ENCODE measurements at regions not wholly inside any gene's neighbourhood (a gene's known extent, or its start where the extent isn't known, plus 50 kb on each side); places are given as distances from the start of the nearest gene placed in this dataset.
"Not testable (repeated sequence)": the region's sequence is repeated elsewhere in the genome, so short reads cannot be mapped to it uniquely, and the experiment has no call there.

DNA sequence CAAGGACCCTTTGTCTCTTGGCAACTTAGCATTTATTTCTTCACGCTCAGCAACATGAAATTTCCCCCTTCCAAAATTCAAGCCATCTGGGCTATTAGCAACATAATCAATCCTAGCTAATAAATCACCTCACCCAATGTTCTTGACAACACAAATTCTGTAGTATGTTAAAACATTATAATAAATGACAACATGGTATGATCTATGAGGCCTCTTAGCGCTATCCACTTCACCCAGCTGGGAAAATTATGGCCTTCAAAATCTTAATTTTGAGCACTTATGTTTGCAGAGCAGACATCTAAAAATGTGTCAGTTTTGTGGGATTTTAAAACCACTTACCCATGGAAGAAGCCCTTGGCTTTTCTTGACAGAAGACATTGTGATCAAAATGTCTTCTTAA is 181.9 kb downstream of the HDGFL1 start:
- DNase-seq = no peak

DNA sequence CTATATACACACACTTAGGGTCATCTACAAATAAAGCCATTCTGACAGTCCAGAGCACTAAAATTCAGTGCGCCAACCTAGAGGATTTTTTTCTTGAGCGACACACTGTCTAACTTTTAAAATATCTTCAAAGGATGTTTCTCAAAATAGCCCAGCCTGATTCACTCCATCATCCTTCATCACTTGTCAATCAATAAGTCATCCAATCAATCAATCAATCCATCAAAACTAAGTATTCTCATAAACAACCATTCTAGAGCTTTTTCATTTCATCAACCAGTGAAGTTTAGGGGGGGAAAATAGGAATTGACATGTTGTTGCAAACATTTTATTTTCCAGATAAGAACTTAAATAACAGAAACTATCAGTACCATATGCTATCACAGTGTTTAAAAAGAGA is 183.2 kb downstream of the HDGFL1 start:
- DNase-seq = no peak

DNA sequence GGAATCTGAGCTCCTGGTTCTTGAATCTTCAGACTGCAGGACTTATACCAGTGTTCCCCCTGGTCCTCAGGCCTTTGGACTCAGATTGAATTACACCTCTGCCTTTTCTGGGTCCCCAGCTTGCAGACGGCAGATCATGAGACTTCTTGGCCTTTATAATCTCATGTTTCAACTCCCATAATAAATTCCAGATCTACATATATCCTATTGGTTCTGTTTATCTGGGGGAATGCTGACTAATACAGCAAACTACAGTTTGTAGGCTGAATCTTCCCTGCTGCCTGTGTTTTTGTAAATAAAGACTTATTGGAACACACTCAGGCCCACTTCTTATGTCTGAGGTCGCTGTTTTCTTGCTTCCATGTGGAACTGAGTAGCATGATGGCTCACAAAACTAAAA is 184.7 kb downstream of the HDGFL1 start:
- no peak for DNase-seq

DNA sequence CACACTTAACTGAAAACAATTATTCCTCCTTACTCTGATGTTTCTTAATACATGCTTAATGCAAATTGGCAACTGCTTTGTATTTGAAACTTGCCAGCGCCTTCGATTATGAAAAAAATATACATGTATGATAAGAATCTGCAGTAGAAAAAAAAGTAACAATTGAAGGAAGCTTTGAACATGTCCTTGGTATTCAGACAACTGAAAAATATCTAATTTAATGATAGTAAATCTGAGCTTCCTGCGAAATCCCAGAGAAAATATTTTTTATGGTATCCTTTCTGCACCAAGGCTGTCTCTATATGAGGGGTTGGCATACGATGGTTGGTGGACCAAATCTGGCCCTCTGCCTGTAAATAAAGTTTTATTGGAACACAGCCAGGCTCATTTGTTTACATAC is 186.2 kb downstream of the HDGFL1 start:
- no peak for DNase-seq

DNA sequence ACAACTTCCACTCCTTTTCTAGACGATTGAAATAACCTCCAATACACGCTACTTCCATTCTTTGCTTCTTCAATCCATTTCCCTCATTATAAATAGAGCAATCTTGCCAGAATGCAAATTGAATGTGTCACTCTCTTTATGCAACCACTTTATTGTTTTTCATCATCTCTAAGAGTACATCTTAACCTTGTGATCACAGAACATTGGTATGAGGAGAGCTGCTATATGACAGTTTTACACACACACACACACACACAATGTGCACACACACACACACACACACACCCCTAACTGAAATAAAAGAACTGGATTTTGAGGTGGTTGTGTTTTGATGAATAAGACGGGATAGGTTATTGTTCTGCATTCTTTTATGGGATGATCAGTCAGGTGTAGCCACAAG is 187.0 kb downstream of the HDGFL1 start:
- DNase-seq = no peak

DNA sequence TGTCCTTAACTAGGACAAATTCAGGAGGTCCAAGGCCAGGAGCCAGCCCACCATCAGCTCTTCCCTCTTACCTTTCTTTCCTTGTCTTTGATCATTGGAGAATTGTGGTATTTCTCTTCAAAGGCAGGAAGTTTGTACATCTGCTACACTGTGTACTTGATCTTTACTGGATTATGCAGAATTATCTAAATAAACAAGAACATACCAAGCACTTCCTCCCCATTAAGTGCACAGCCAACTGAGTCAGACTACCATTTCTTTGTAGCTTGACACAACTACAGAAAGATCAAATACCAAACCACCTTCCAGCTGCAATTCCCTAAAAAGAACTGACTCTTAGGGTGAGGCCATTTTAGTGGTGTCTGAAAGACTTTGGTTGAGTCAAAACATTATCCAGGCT is 195.1 kb downstream of the HDGFL1 start:
- no peak for DNase-seq

DNA sequence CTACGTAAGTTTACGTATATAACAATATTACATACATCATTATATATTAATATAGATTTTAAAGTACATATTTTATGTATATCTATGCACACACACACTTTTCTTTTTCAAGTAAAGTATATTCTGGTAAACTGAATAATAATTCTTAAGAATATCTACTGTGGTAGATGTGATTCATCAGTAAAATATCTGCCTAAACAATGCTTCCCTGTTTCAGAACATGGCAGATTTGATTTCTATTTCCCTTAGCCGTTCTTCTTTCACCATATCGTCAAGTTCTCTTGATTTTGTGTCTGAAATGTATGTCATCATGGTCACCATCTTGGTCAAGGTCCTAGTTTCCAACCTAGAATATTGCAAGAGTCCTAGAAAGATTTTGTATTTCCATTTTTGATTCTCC is 195.6 kb downstream of the HDGFL1 start:
- no peak for DNase-seq

DNA sequence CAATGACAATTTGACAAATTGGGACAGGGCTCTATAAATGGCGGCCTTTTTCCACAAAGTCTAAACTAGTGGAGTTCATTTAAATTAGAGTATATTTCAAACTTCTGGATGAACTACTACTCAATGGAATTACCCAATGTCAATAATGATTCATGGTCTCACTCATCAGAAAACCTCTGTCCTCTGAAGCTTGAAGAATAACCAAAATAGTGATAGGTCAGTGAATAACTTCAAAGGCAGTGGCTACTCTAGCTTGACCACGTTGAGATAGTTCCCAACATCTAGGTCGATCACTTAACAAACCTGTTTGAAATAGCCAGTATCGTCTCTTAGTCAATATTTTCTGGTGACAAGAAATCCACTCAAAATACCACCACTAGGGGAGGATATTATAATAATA is 197.6 kb downstream of the HDGFL1 start:
- no peak for DNase-seq

DNA sequence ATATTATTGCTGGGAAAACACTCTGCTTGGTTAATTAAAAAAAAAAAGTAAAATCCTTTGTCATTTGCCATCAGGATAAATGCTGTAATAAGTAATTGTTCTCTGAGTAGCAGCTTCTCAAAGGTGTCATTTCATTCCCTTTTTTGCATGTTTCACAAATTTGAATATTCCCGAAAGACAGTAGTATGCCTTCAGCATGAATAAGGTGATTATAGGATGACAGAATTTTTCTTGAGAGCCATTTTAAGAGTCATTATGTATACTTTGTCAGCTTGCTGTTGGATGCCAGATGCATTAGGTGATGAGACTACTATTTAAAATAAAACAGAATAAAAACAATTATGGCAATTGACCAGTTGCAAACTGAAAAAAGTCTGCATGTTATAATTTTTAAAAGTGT is 200.7 kb downstream of the HDGFL1 start:
- no peak for DNase-seq

DNA sequence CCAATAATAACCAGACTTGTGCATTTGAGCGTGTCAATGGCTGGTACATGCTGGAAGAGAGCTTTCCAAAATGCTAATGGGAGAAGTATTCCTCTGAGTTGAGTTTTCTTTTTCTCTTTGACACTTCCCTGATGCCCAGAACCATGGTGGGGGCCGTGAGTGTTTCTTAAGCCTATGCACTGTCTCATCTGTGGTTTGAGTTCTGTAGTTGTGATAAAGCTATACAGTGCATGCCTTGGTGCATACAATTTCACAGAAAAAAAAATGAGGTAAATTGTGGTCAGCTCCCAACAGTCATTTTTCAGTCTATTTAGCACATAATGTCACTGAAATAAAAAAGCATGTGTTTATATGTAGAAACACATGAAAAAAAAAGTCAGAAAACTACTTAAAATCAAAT is 204.8 kb downstream of the HDGFL1 start:
- no peak for DNase-seq

DNA sequence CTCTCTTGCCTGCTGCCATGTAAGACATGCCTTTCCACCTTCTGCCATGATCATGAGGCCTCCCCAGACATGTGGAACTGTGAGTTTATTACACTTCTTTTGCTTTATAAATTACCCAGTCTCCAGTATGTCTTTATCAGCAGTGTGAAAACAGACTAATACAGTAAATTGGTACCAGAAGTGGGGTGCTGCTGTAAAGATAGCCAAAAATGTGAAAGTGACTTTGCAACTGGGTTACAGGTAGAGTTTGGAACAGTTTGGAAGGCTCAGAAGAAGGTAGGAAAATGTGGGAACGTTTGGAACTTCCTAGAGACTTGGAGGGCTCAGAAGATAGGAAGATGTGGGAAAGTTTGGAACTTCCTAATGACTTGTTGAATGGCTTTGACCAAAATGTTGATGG is 209.1 kb downstream of the HDGFL1 start:
- DNase-seq = not testable (repeated sequence)

DNA sequence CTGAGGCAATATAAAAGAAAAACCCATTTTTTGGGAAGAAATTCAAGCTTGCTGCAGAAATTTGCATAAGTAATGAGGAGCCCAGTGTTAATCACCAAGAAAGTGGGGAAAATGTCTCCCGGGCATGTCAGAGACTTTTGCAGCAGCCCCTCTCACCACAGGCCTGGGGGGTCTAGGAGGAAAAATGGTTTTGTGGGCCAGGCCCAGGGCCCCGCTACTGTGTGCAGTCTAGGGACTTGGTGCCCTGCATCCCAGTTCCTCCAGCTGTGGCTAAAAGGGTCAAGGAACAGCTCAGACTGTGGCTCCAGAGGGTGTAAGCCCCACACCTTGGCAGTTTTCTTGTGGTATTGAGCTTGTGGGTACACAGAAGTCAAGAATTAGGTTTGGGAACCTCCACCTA is 209.7 kb downstream of the HDGFL1 start:
- no peak for DNase-seq

DNA sequence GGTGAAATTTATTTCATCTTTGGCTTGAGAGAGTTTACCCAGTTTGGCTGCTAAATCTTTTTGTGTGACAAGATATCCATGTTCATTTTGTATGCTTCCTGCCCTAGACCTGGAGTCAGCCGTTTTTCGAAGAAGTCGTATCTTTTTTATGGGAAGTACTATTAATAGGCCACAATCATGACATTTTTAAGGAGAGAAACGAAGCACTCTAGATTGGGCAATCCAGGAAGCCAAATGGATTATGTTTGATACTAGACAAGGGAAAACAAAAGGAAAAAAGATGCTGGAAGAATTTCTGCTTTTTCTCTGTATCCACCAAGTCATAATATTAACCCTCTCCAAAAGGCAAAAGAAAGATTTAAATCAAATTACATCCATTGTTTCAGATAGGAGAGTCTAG is 214.6 kb downstream of the HDGFL1 start:
- DNase-seq = no peak

DNA sequence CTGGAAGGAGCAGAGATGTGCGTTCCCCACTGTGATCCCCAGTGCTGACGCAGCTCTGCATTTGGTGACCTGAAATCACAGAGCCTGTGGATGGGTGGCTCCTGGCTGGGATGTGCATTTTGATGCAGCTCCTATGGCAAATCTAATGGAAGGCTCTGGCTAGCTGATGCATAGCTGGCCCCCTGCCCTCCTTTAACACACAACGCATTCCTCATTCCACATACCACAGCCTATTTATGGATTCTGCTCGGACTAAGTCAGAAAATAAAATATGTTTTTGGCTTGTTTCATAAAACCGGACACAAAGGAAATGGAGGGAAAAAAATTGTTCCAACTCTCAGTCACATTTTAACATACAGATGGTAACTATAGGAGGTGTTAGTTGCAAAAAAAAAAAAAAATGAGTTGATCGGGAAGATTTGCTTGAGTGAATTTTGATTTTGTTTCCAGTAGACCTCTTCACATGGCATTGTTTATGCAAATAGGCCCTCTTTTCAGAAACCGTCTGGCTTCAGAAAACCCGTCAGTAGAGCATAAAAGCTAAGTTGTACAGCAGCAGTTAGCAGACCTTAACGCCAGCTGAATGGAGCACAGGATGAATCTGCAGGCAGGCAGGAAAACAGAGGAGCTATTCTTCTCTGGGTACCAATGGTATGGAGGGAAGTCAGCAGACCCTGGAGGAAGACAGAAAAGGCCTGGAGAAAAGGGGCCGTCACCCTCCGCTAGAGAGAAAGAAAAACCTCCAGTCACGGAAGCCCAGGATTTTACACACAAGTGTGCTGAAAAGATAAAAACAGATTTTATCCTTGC is 215.4 kb downstream of the HDGFL1 start:
- no peak for DNase-seq

DNA sequence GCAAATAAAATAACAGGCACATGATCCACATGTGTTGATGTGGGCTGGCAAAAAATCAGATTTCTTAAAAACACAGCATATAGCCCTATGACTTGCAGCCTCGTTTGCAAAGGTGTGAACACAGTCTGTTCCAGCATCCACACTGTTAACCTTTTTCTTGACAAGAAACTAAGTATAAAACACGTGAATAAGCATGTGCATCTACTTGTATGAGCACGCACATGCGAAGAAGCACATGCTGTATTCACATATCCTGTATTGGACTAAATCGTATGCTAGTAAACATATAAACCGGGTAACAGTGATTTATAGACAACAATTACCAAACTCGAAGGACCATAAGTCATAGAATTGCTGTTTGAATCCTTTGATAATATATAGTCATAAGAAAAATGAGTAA is 218.7 kb downstream of the HDGFL1 start:
- no peak for DNase-seq

DNA sequence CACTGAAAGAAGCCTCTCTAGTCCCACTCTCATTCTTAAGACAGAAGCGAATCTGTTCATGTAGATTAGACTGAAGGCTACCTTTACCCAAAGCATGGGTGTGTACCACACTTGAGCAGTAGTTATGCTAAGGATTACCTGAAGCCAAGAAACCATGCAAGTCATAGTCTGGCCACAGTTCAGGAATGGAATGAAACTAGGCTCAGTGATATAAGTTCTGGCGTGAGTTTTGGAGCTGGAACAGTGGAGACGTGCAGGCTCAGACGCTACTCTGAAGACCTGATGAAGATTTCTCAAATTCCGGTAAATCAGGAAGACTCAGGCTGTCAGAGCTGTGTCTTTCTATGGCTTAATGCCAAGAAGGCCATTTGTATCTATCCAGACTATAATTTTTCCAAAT is 219.9 kb downstream of the HDGFL1 start:
- DNase-seq = no peak

DNA sequence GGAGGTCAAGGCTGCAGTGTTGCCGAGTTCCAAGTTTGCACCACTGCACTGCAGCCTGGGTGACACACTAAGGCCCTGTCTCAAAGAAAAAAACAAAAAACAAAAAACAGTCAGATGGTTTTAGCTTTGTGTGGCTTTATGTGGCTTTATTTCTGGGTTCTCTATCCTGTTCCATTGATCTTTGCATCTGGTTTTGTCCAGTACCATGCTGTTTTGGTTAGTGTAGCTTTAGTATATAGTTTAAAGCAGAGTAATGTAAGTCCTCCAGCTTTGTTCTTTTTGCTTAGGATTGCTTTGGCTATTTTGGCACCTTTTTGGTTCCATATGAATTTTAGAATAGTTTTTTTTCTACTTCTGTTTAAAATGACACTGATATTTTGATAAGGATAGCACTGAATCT is 225.5 kb downstream of the HDGFL1 start:
- no peak for DNase-seq

DNA sequence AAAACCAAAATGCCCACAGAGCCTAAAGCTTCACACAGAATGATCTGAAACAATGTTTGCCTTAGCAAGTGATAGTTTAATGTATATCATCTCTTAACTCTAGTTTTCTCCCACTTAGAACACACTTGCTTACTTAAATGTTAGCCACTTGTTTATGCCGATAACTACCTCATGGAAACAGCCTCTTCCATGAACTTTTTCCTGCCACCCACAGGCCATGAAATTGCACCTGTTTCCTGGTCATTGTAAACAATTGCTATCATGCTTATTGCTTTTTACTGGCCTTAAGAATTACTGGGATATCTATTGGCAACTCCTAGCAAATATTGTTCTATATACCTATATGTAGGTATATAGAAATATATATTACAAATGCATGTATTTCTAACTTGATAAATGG is 231.1 kb downstream of the HDGFL1 start:
- no peak for DNase-seq

DNA sequence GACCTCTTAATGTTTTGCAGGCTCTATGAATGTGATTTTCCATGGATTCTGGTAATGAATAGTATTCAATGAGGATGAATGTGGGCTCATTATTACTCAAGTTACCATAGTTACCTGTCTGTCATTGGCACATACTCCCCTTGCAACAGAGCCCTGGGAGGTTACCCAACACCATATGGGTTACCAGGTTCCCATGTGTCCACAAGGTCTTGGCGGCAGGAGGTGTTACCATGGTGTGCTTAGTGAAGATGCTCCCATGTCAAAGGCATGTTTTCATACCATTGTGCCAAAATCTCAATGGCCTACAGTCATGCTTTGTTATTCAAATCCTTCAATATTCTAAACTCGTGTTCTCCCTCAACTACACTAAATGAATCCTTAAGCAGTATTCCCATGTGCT is 232.5 kb downstream of the HDGFL1 start:
- no peak for DNase-seq

DNA sequence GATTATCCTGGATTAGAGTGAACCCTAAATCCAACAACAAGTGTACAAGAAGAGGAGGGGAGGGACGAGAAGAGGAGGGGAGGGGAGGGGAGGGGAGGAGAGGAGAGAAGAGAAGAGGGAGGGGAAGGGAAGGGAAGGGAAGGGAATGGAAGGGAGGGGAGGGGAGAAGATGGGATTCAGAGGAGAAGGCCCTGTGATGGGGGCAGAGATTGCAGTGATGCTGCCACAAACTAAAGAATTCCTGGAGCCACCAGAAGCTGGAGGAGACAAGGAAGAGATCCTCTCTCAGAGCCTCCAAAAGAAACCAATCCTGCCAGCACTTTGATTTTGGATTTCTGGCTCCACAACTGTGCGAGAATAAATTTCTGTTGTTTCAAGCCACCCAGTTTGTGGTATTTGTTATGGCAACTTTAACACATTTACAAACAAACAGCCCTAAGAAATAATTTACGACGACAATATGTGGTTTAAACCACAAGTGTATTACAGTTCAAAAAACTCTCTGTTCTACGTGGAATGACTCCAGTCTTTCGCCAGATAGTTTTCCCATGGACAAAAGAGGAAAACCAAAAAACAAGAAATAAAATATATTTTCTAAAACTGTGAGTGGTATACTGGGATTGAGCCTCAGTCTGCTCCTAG is 235.4 kb downstream of the HDGFL1 start:
- no peak for DNase-seq

DNA sequence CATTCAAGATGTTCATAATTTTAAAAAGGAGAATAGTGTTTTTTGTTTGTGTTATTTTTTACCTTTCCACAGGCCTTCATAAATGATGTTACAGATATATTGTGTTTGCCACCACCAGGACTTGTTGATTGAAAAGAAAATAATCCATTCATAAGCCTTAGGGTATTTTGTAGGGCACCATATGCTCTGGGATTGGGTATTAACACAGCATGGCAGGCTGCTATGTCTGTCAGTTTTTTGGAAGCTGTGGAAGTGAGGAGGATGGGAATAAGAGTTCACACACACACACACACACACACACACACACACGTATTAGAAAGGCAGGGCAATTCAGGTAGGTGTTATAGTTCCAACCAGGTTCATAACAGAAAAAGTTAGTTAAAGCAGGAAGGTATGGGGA is 237.9 kb downstream of the HDGFL1 start:
- no peak for DNase-seq

DNA sequence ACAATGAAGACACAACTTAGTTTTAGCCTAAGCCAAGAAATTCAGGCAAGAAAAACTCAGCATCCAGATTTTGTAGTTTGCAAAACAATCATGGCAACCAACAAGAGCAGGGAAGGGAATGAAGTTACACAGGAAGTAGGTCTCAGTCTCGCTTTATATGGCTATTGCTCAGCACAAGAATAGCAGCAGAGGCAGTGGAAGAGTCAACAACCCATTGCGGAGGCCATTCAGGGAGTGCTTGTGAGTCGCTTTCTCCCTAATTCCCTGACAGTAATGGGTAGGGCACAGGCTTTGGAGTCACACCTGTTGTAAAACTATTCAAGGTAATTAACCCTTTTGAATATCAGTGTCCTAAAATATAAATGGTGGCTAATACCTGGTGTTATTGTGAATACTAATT is 238.5 kb downstream of the HDGFL1 start:
- DNase-seq = no peak

DNA sequence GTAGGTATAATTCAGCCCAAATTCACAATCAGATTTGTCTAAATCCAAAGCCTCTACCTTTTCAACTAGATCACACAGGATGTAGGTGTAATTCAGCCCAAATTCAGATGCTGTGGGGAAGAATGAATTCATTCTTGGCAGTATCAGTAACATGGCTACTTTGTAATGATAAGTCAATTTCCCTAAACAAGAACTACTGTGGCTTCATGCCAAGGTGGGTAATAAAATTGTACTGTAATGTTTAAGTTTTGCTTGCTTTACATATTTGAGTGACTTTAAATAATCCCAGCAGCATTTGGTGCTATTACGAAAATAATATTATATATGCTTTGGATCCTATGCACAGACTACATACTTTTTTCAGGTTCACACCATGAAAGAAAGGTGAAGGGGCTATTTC is 239.1 kb downstream of the HDGFL1 start:
- DNase-seq = no peak

DNA sequence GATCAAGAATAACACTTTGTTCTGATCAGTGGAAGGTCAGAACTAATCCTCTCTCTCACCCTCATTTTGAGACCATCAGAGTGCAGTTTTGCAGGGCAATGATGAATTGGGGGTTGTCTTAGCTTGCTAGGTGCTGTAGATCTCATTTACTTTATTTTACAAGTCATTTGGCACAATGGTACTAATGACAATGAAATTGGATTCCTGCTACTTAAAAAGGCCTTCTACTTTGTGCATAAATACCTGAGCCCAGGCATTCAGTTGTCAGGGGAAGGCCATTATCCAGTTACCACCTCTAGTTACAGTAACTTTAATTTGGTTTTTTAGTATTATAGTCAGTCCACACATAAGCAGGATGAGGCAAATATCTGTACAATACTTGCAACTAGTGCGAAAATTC is 240.0 kb downstream of the HDGFL1 start:
- no peak for DNase-seq

DNA sequence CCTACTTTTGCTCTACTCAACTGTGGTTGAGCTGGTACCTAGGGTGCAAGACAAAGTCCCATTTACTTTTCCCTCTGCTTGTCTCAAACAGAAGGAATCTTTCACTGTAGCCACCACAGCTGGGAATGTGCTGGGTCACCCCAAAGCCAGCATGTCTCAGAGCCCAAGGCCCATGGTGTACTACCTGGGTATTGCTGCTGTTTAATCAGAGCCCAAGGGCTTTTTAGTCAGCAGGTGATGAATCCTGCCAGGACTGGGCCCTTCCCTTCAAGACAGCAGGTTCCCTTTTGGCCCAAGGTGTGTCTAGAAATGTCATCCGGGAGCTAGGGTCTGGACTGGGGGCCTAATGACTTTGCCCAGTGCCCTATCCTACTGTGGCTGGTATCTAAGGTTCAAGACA is 249.8 kb downstream of the HDGFL1 start:
- DNase-seq = no peak
